HG03457 (cell line): ENCODE measurements at regions not wholly inside any gene's neighbourhood (a gene's known extent, or its start where the extent isn't known, plus 50 kb on each side); places are given as distances from the start of the nearest gene placed in this dataset.

Experiments used
- ATAC-seq: cut with Tn5 transposase; IDR thresholded peaks from one replicate; pipeline ENCODE4 v1.9.1; 2021; ENCODE audit warnings: moderate number of reproducible peaks; ENCODE audit not compliant: unreplicated experiment

DNA sequence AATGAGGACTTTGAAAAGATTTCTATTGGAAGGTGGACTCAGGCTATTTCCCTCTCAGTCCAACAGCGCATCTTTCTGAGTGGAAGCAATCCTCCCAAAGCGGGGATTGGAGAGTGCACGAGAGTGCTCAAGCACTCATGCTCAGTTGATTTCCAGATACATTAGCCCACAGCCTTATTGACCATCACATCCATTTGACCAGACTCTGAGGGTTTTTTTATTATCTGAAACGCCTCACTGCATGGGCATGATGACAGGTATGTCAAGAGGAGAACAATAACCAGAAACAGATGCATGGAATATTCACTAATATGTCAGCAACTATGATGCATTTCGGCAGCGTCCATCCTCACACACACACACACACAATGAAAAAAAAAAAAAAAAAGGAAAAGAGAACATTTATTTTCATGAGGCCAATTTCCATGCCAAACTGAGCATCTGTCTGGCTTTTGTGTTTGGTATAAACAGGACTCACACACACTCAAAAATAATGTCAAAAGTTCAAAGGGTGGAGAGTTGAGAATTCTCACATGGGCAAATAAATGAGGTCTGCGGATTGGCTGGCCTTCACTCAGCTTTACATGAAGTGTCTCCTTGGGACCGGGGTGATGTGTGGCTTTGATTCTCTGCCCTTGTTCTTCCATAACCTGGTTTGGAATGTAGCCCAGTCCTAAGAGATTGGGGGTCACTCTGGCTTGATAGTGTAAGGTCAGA, 371.6 kb downstream of the MCTP2 start:
- ATAC-seq = no peak

DNA sequence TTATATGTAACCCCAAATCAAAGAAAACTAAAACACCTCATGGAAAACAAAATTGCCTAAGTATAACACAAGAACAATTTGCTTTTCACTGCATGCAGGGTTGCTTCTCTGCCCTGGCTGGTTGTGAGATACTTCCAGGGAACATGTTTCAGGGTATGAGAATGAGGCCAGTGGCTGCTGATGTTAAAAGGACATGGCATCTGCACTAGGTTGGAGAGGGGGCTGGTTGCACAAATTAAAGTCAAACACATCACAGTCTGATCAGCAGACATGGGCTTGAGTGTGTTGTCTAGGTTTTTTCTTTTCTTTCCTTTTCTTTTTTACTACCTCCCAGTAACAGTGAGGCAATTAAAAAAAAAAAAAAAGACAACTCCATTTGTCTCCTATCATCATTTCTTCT, 374.9 kb downstream of the MCTP2 start:
- no peak for ATAC-seq

GRCh38 chr15:94607176-94607654, 375.9 kb downstream of the MCTP2 start:
- no peak for ATAC-seq

DNA sequence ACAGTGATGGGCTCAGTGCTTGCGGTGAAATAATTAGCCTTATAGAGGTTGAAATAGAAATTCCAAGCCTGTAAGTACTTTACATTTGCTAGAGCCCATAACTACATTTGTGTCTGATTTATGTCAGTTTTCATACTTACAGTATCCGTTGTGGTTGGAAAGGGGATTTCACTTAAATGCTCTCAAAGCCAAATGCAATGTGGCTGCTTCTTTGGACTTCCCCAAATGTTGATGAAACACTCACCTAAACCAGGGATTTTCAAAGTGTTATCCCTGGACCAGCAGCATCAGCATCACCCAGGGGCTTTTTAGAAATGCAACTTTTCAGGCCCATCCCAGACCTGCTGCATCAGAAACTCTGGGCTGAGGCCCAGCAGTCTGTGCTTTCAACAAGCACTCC, 378.7 kb downstream of the MCTP2 start:
- ATAC-seq = peak; percentile 83

- no peak for ATAC-seq
Measured at GRCh38 chr15:94610485-94610884, 379.1 kb downstream of the MCTP2 start.

GRCh38 chr15:94611656-94612055, 380.3 kb downstream of the MCTP2 start:
- ATAC-seq = no peak

- ATAC-seq = no peak
Measured at GRCh38 chr15:94615688-94616087, 384.3 kb downstream of the MCTP2 start.

- ATAC-seq = no peak
Measured at GRCh38 chr15:94620632-94621031, 389.3 kb downstream of the MCTP2 start.

GRCh38 chr15:94621736-94622135, 390.4 kb downstream of the MCTP2 start:
- no peak for ATAC-seq

DNA sequence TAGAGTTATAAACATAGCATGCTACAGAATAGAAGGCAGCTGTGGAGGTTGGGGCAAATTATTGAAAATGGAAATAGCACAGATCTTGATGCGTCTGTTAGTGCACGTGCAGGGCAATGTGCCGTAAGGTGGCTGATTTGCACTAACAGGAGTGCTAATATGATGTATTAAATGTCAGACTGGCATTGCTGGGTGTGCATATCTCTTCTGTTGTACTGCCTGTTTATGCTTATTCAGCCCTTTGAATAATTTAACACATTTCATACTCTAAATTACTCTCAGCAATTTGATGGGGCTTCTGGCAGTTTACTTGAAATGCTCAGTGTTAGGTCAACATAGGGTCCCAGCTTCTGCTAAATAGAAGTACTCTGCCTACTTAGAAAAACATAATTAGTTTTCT, 395.6 kb downstream of the MCTP2 start:
- ATAC-seq = no peak

DNA sequence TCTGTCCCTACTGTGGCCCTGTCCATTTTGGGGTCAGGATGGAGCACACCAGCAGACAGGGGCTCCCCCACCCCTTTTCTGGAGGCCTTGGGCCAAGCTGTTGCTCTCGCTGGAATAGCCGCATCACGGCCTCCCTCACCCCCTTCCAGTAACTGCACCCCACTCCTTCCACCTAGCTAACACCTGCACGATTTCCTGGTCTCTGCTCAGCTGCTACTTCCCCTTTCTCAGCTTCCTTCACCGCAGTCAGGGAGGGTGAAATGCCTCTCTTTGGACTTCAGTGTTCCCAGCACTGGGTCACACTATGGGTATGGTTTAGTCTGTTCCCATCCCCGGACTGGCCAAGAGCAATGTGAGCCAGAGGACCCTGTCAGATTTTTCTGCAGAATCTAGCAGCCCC, 400.2 kb downstream of the MCTP2 start:
- peak; percentile 85 for ATAC-seq

DNA sequence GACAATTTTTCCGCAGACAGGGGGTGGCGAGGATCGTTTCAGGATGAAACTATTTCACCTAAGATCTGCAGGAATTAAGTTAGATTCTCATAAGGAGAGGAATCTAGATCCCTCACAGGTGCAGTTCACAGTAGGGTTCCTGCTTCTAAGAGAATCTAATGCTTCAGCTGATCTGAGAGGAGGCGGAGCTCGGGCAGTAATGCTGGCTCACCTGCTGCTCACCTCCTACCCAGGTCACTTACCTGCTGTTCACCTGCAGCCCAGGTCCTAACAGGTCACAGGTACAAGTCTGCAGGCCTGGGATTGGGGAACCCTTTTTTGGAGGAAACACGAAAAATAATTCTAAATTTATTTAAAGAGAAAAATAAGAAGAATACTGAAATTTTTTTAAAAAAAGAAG, 406.8 kb downstream of the MCTP2 start:
- ATAC-seq = no peak

DNA sequence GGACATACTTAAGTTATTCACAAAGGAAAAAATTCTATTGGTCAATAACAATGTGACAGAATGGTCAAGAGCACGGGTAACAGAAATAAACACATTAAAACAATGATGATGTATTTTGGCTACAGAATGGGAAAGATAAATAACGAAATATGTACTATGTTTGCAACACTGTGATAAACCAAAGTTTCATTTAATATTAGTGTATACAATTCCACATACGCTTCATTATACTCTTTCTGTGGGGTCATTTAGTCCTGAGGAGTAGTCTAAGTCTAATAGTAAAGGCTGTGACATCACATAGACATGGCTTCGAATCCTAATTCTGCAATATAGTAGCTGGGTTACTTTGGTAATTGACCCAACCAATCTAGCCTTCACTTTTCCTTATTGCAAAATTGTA, 408.3 kb downstream of the MCTP2 start:
- ATAC-seq = no peak

- no peak for ATAC-seq
Measured at GRCh38 chr15:94644433-94644832, 413.1 kb downstream of the MCTP2 start.

- ATAC-seq = no peak
Measured at GRCh38 chr15:94653071-94653470, 421.7 kb downstream of the MCTP2 start.

GRCh38 chr15:94655249-94655880, 424.0 kb downstream of the MCTP2 start:
- ATAC-seq = no peak

- no peak for ATAC-seq
Measured at GRCh38 chr15:94665676-94666441, 434.5 kb downstream of the MCTP2 start.

DNA sequence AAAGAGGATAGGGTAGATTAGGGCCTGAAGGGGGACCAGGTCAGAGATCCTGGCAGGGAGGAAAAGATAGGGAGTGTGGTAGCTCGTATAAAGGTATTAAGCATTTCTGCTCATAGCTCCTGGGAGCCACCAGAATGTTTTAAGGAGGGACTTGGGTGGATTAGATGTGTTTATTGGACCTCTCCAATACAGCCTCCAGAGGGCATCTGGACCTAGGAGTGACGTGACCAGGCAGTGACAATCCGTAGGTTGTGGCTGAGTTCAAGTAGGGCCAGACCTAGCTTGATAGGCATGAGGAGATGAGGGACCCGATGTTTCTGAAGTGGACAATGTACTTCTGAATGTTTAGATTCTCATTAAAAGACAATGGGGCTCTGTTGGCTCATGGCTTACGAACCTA, 435.2 kb downstream of the MCTP2 start:
- no peak for ATAC-seq

GRCh38 chr15:94667109-94667508, 435.7 kb downstream of the MCTP2 start:
- no peak for ATAC-seq

DNA sequence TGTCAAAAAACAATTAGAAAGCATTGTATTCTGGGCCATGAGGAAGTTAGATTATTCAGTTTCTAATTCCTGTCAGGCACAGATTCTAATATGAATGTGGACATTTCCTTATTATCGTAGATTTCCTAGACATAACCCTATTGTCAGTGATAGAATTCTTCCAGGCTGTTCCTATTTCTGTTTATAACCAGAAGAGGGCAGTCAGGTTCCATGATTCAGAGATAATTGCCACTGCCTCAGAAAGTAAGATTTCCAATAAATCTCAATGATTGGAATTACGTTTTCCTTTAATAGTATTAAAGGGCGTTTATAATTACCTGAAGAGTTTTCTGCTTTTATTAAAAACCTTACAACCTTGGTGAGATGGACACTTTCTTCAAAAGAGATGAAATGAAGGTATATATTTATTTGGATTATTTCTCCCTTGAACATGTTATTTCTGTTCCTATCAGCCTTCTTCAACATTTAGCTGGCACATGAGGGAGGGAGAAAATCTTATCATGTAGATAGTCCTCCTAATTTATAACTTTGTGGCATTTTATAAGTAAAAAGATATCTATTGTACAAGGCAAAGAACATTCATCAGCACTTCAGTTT, 439.2 kb downstream of the MCTP2 start:
- ATAC-seq = no peak

GRCh38 chr15:94671858-94672532, 440.6 kb downstream of the MCTP2 start:
- no peak for ATAC-seq
